HCT116 (cell line): ENCODE measurements at regions not wholly inside any gene's neighbourhood (a gene's known extent, or its start where the extent isn't known, plus 50 kb on each side); places are given as distances from the start of the nearest gene placed in this dataset.

Source experiments
- EZH2 ChIP-seq: fragments of 200-600 bp; sonication (generic); IDR thresholded peaks from 2 replicates; pipeline ENCODE4 v1.6.1; 2017; ENCODE audit warnings: antibody characterized with exemption, mixed run types
- REST ChIP-seq: IDR thresholded peaks from 2 replicates; pipeline ENCODE4 v1.6.1; 2012; ENCODE audit warnings: low read depth
- TF ChIP-seq, protein P1 (sequence below), 3 experiments: fragments of 200-600 bp in 1 of 3; sonication (generic) in 1 of 3; IDR thresholded peaks in 2 of 3; conservative IDR thresholded peaks in 1 of 3; 2 replicates each; pipeline ENCODE4 v1.5.1; 2012 to 2017; ENCODE audit warnings: low read depth in 2 of 3, low read length in 2 of 3, antibody characterized with exemption in 1 of 3, borderline replicate concordance in 1 of 3, control low read depth in 1 of 3, mild to moderate bottlenecking in 1 of 3, mixed read lengths in 1 of 3, mixed run types in 1 of 3, moderate library complexity in 1 of 3; ENCODE audit not compliant: insufficient read depth in 1 of 3

- TF ChIP-seq EZH2: no peak
- TF ChIP-seq, protein P1, sequence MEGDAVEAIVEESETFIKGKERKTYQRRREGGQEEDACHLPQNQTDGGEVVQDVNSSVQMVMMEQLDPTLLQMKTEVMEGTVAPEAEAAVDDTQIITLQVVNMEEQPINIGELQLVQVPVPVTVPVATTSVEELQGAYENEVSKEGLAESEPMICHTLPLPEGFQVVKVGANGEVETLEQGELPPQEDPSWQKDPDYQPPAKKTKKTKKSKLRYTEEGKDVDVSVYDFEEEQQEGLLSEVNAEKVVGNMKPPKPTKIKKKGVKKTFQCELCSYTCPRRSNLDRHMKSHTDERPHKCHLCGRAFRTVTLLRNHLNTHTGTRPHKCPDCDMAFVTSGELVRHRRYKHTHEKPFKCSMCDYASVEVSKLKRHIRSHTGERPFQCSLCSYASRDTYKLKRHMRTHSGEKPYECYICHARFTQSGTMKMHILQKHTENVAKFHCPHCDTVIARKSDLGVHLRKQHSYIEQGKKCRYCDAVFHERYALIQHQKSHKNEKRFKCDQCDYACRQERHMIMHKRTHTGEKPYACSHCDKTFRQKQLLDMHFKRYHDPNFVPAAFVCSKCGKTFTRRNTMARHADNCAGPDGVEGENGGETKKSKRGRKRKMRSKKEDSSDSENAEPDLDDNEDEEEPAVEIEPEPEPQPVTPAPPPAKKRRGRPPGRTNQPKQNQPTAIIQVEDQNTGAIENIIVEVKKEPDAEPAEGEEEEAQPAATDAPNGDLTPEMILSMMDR (IDR thresholded peaks at IDR 0.05 in 2 of 3, conservative IDR thresholded peaks at IDR 0.05 in 1 of 3; ENCODE audit: borderline replicate concordance in 1 of 3, insufficient read depth in 1 of 3, low read depth in 2 of 3, low read length in 2 of 3): no peak
- TF ChIP-seq REST: no peak
Measured at GRCh38 chr4:154013576-154013975, 224.7 kb upstream of the SFRP2 start.
